ENCODE measurements at regions not wholly inside any gene's neighbourhood (a gene's known extent, or its start where the extent isn't known, plus 50 kb on each side); places are given as distances from the start of the nearest gene placed in this dataset.

DNA sequence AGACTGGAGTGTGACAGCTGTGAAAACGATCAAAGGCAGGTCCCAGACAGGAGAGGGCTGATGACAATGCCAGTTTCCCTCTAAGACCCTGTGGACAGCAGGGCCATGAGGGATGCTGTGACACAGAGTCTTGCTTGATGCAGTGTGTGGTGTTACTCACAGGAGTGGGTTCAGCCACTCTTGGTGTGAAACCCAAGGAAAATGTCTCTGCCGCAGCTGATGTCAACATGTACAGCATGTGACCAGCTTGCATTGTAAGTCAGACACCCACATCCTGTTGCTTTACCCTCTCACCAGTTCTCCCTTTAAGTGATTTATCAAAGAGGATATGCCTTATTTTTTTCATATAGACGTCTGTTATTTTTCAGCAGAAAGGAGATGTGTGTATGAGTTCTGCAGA, 268.6 kb downstream of the BTG1 start:
- TF ChIP-seq, protein P1, sequence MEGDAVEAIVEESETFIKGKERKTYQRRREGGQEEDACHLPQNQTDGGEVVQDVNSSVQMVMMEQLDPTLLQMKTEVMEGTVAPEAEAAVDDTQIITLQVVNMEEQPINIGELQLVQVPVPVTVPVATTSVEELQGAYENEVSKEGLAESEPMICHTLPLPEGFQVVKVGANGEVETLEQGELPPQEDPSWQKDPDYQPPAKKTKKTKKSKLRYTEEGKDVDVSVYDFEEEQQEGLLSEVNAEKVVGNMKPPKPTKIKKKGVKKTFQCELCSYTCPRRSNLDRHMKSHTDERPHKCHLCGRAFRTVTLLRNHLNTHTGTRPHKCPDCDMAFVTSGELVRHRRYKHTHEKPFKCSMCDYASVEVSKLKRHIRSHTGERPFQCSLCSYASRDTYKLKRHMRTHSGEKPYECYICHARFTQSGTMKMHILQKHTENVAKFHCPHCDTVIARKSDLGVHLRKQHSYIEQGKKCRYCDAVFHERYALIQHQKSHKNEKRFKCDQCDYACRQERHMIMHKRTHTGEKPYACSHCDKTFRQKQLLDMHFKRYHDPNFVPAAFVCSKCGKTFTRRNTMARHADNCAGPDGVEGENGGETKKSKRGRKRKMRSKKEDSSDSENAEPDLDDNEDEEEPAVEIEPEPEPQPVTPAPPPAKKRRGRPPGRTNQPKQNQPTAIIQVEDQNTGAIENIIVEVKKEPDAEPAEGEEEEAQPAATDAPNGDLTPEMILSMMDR (IDR thresholded peaks at IDR 0.05): no peak
- TF ChIP-seq POLR2A (IDR thresholded peaks at IDR 0.05): no peak
